Gastroesophageal sphincter (tissue), 3 donors: ENCODE measurements at regions not wholly inside any gene's neighbourhood (a gene's known extent, or its start where the extent isn't known, plus 50 kb on each side); places are given as distances from the start of the nearest gene placed in this dataset.

Experiments
- CTCF ChIP-seq, 4 experiments: fragments of 200-600 bp in 2 of 4; fragments of 450-650 bp in 2 of 4; sonication (generic) in 1 of 4; IDR thresholded peaks; one replicate each; pipeline ENCODE4 v1.5.1; 2017 to 2019; ENCODE audit warnings: antibody characterized with exemption in 4 of 4, mild to moderate bottlenecking in 2 of 4, moderate library complexity in 2 of 4
- EP300 ChIP-seq: sonication (generic); formaldehyde crosslinking; IDR thresholded peaks from one replicate; pipeline ENCODE4 v1.6.1; 2017; ENCODE audit warnings: antibody characterized with exemption, mild to moderate bottlenecking

DNA sequence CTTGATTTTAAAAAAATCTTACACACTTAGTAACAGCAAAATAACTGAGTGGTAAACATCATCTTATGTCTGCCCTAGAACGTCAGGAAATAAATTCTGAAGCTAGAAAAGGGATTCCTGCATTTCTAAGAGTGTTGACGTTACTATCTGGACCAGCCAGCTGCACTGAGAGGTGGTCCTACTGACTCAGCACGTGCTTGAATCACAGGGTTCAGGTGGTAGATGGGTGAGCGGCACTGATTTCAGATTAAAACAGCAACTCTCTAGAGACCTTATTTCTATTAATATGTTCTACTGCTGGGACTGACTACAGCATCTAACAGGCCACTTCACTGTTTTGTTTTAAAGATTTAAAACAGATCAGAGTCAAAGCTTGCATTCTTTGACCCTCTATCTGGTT, 377.2 kb downstream of the GABRB3 start:
- no peak for TF ChIP-seq CTCF (IDR thresholded peaks at IDR 0.05)
- TF ChIP-seq EP300, result no peak
